Stomach (tissue), 8 donors: ENCODE measurements at regions not wholly inside any gene's neighbourhood (a gene's known extent, or its start where the extent isn't known, plus 50 kb on each side); places are given as distances from the start of the nearest gene placed in this dataset.

Experiments
- DNase-seq, 2 donors: peaks; one replicate each; pipeline versions ENCODE4 v3.0.0 to v3.0.0-alpha.2; 2013 to 2019
- H3K27ac ChIP-seq, 5 donors: fragments of 200-600 bp in 4 of 5; sonication (generic) in 4 of 5; one replicate each; pipeline ENCODE4 v1.5.1; 2013 to 2019; ENCODE audit warnings: mild to moderate bottlenecking in 1 of 5, moderate library complexity in 1 of 5
- H3K27me3 ChIP-seq, 3 donors: fragments of 200-600 bp; sonication (generic); one replicate each; pipeline ENCODE4 v1.5.1; 2017 to 2019; ENCODE audit warnings: mixed run types in 1 of 3
- H3K36me3 ChIP-seq, 4 donors: fragments of 200-600 bp; sonication (generic); 1 replicate in 3 of 4; 2 replicates in 1 of 4; pipeline ENCODE4 v1.5.1; 2016 to 2019
- H3K4me1 ChIP-seq, 4 donors: fragments of 200-600 bp; sonication (generic); one replicate each; pipeline ENCODE4 v1.5.1; 2016 to 2019
- H3K4me3 ChIP-seq, 4 donors: fragments of 200-600 bp; sonication (generic) in 3 of 4; one replicate each; pipeline ENCODE4 v1.5.1; 2016 to 2019; ENCODE audit warnings: mild to moderate bottlenecking in 1 of 4
- H3K9me3 ChIP-seq, 4 donors: fragments of 200-600 bp; sonication (generic); one replicate each; pipeline ENCODE4 v1.5.1; 2016 to 2019
- CTCF ChIP-seq, 7 experiments: fragments of 450-650 bp in 4 of 7; fragments of 200-600 bp in 3 of 7; sonication (generic) in 3 of 7; IDR thresholded peaks; one replicate each; pipeline ENCODE4 v1.5.1; 2016 to 2019; ENCODE audit warnings: antibody characterized with exemption in 7 of 7, control low read depth in 2 of 7, mild to moderate bottlenecking in 1 of 7
- EP300 ChIP-seq: sonication (generic); formaldehyde crosslinking; IDR thresholded peaks from one replicate; pipeline ENCODE4 v1.6.1; 2017; ENCODE audit warnings: antibody characterized with exemption
- POLR2A ChIP-seq, 4 donors: fragments of 450-650 bp; IDR thresholded peaks; one replicate each; pipeline ENCODE4 v1.6.1; 2016; ENCODE audit warnings: antibody characterized with exemption in 4 of 4, control low read depth in 2 of 4, mild to moderate bottlenecking in 1 of 4, moderate library complexity in 1 of 4
- POLR2AphosphoS5 ChIP-seq, 3 donors: sonication (generic); formaldehyde crosslinking; IDR thresholded peaks; one replicate each; pipeline ENCODE4 v1.6.1; 2016; ENCODE audit warnings: antibody characterized with exemption in 3 of 3
- WGBS, 5 donors: extraction: QIAGEN DNeasy Blood & Tissue Kit in 3 of 5; methylation state at CpG; one replicate each; pipeline versions ENCODE4 v1.1.5 to v1.1.7; 2013 to 2018; 5-methylcytosine and 5-hydroxymethylcytosine counted together
- intact Hi-C: fragments of 100-400 bp; cut with DNase I; formaldehyde crosslinking; loops from one replicate; pipeline ENCODE4 v1.15.1; 2023; ENCODE audit warnings: low total_unique reads
- donor health status: healthy with polysubstance abuse.
- donor health status: Bipolar disorder and iron deficiency.
- donor health status: healthy.

GRCh38 chr1:170303034-170303433, 157.3 kb downstream of the NTMT2 start:
- intact Hi-C loops: no loop called here
- TF ChIP-seq POLR2A (IDR thresholded peaks at IDR 0.05) (no peak), POLR2AphosphoS5 (IDR thresholded peaks at IDR 0.05) (no peak), EP300 (no peak), CTCF (IDR thresholded peaks at IDR 0.05) (no peak)
- H3K9me3 ChIP-seq: no peaks in the 10 kb centered on the region
- no peaks in the 10 kb centered on the region for H3K27me3 ChIP-seq
- no peaks in the 10 kb centered on the region for H3K4me1 ChIP-seq
- no peaks in the 10 kb centered on the region for H3K36me3 ChIP-seq
- no peak overlapping the region for H3K4me3 ChIP-seq
- no peak for DNase-seq
- 60 to 77% (median 69%) methylated on average over 1 of the region's 1 CpG for WGBS, 5 donors
- H3K27ac ChIP-seq: no peak overlapping the region

GRCh38 chr1:170305777-170306512, 160.2 kb downstream of the NTMT2 start:
- no peak overlapping the region for H3K27ac ChIP-seq
- H3K9me3 ChIP-seq: no peaks in the 10 kb centered on the region

GRCh38 chr1:170306513-170306910, 160.8 kb downstream of the NTMT2 start:
- Histone ChIP-seq H3K4me3 (no peak overlapping the region), H3K4me1 (no peaks in the 10 kb centered on the region), H3K27me3 (no peaks in the 10 kb centered on the region), H3K27ac (no peak overlapping the region), H3K36me3 (no peaks in the 10 kb centered on the region), H3K9me3 (no peaks in the 10 kb centered on the region)
- no peak for DNase-seq
- TF ChIP-seq POLR2A (IDR thresholded peaks at IDR 0.05) (no peak), CTCF (IDR thresholded peaks at IDR 0.05) (no peak), POLR2AphosphoS5 (IDR thresholded peaks at IDR 0.05) (no peak), EP300 (no peak)
- intact Hi-C loops: no loop called here

More at GRCh38 chr1:170305777-170306512, 160.2 kb downstream of the NTMT2 start:
- intact Hi-C loops: no loop called here
- H3K4me1 ChIP-seq: no peaks in the 10 kb centered on the region
- H3K27me3 ChIP-seq: no peaks in the 10 kb centered on the region
- no peak for DNase-seq
- TF ChIP-seq POLR2A (IDR thresholded peaks at IDR 0.05) (no peak), EP300 (no peak), CTCF (IDR thresholded peaks at IDR 0.05) (no peak), POLR2AphosphoS5 (IDR thresholded peaks at IDR 0.05) (no peak)
- WGBS, 5 donors: 51 to 66% (median 64%) methylated on average over 2 of the region's 2 CpGs
- no peak overlapping the region for H3K4me3 ChIP-seq
- H3K36me3 ChIP-seq: no peaks in the 10 kb centered on the region

- H3K27ac ChIP-seq: no peak overlapping the region
- no peaks in the 10 kb centered on the region for H3K27me3 ChIP-seq
- no peak overlapping the region for H3K4me3 ChIP-seq
- 40 to 57% (median 53%) methylated on average over 2 of the region's 2 CpGs for WGBS, 5 donors
- intact Hi-C loops: no loop called here
- H3K4me1 ChIP-seq: no peaks in the 10 kb centered on the region
- DNase-seq: no peak
- no peaks in the 10 kb centered on the region for H3K9me3 ChIP-seq
- no peaks in the 10 kb centered on the region for H3K36me3 ChIP-seq
- TF ChIP-seq CTCF (IDR thresholded peaks at IDR 0.05): no peak
Measured at GRCh38 chr1:170306948-170307347, 161.2 kb downstream of the NTMT2 start.
